Progenitor cell of endocrine pancreas (in vitro differentiated cells): ENCODE measurements at regions not wholly inside any gene's neighbourhood (a gene's known extent, or its start where the extent isn't known, plus 50 kb on each side); places are given as distances from the start of the nearest gene placed in this dataset.

ENCODE experiments used
- DNase-seq: peaks from one replicate; pipeline ENCODE4 v3.0.0; 2021; ENCODE audit warnings: low spot score; ENCODE audit not compliant: unreplicated experiment
- H3K27ac Mint-ChIP-seq: 2 replicates; pipeline ENCODE4 v1.8.0; 2021; ENCODE audit warnings: mild to moderate bottlenecking, moderate library complexity, mixed read lengths
- H3K27me3 Mint-ChIP-seq: 2 replicates; pipeline ENCODE4 v1.8.0; 2021; ENCODE audit warnings: mixed read lengths
- H3K36me3 Mint-ChIP-seq: 2 replicates; pipeline ENCODE4 v1.8.0; 2022; ENCODE audit warnings: mixed read lengths; ENCODE audit not compliant: insufficient read depth
- H3K4me1 Mint-ChIP-seq: 2 replicates; pipeline ENCODE4 v1.8.0; 2021; ENCODE audit warnings: low read depth, mixed read lengths
- H3K4me3 Mint-ChIP-seq: 2 replicates; pipeline ENCODE4 v1.8.0; 2021; ENCODE audit warnings: low read depth, mild to moderate bottlenecking, moderate library complexity, mixed read lengths
- H3K9me3 Mint-ChIP-seq: 2 replicates; pipeline ENCODE4 v1.8.0; 2021; ENCODE audit warnings: low read depth, mixed read lengths
- CTCF ChIP-seq: fragments of 200-600 bp; sonication (generic); IDR thresholded peaks from one replicate; pipeline ENCODE4 v1.5.0; 2021; ENCODE audit warnings: antibody characterized with exemption, mild to moderate bottlenecking; ENCODE audit not compliant: unreplicated experiment

DNA sequence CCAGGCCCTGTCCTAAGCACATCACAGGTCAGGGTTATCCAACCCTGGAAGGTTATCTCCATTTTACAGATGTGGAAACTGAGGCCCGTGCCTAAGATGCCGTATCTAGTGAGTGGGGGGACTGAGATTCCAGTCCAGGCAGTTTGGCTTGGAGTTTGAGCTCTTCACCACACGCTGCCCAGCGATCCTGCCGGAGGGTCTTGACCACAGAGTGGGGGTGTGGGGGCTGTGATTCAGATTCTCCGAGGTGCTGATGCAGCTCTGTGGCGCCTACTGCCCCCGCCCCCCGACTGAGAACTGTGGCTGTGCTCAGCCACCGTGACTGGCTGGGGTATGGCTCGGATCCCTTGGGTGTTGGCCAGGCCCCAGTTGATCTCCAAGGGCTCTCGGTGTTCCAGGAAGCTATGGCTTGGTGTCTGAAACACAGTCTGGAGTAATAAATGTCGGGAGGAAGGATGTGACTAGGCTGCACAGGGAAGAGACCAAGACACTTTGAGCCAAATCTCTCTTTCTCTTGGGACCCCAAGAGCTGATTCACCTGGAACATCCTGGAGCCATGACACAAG is 60.6 kb upstream of the RASD2 start:
- no peak overlapping the region for H3K4me3 Mint-ChIP-seq
- H3K27ac Mint-ChIP-seq, result no peak overlapping the region
- no peak for DNase-seq
- H3K27me3 Mint-ChIP-seq, result peaks cover 27% of the 10 kb centered on the region
- no peaks in the 10 kb centered on the region for H3K36me3 Mint-ChIP-seq
- TF ChIP-seq CTCF, result no peak
- H3K9me3 Mint-ChIP-seq, result no peaks in the 10 kb centered on the region
- no peaks in the 10 kb centered on the region for H3K4me1 Mint-ChIP-seq

DNA sequence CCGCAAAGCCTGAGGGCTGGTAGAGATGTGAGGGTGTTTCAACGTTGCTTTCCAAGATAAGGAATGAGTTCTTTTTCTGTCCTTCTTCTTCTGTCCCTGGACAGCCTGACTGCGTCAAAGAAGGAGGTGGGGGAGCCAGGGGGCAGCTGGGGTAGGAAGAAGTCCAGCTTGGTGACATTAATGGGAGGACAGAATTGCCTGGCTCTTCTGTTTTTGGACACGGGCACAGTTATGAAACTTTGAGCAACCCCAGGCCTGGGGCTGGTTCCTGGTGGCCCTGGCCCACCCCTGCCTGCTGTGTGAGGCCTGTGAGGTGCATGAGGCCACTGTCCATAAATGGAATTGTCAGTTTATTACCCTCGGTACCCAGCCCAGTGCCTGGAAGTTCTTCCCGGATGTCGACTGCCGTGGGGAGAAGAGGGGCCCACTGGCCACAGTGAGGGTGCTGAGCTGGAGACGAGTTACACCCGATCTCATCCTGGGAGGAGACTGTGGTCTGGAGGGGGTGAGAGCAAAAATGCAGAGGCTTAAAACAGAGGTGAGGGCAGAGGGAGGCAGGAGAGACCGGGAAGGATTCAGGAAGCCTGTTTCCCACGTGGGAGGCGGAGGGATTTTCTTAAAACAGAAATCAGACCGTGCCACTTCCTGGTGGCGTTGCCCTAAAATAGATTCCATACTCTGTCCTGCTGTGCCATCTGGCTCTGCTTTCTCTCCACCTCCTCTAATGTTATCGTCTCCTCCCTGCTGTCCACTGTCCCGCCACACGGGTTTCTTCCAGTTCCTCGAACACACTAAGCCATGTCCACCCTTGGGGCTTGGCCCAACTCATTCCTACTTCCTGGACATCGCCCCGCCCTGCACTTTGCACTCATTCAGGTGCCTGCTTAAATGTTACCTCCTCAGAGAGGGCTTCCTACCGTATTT is 59.7 kb upstream of the RASD2 start:
- no peak overlapping the region for H3K4me3 Mint-ChIP-seq
- H3K9me3 Mint-ChIP-seq, result no peaks in the 10 kb centered on the region
- no peak for TF ChIP-seq CTCF
- DNase-seq, result no peak
- no peak overlapping the region for H3K27ac Mint-ChIP-seq
- H3K27me3 Mint-ChIP-seq, result peaks cover 35% of the 10 kb centered on the region
- H3K36me3 Mint-ChIP-seq, result no peaks in the 10 kb centered on the region
- H3K4me1 Mint-ChIP-seq, result no peaks in the 10 kb centered on the region

DNA sequence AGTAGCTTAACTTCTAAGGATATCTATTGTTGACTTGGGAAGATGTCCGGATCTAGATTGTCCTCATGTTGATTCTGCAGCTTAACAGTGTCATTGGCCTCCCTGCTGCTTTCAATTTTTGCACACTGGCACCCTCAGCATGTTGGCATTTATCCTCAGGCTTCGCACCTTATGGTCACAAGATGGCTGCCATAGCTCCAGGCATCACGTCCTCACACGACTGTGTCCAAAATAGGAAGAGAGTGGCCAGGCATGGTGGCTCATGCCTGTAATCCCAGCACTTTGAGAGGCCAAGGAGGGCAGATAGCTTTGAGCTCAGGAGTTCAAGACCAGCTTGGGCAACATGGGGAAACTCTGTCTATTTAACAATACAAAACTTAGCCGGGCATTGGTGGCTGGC is 58.3 kb upstream of the RASD2 start:
- no peaks in the 10 kb centered on the region for H3K9me3 Mint-ChIP-seq
- peaks cover 42% of the 10 kb centered on the region for H3K27me3 Mint-ChIP-seq
- no peaks in the 10 kb centered on the region for H3K4me1 Mint-ChIP-seq
- H3K36me3 Mint-ChIP-seq, result no peaks in the 10 kb centered on the region
- no peak for TF ChIP-seq CTCF
- H3K27ac Mint-ChIP-seq, result no peak overlapping the region
- no peak overlapping the region for H3K4me3 Mint-ChIP-seq
- no peak for DNase-seq

GRCh38 chr22:35482974-35483373 is 57.7 kb upstream of the RASD2 start:
- DNase-seq, result no peak
- no peaks in the 10 kb centered on the region for H3K9me3 Mint-ChIP-seq
- no peak for TF ChIP-seq CTCF
- H3K27me3 Mint-ChIP-seq, result peaks cover 45% of the 10 kb centered on the region
- no peak overlapping the region for H3K27ac Mint-ChIP-seq
- H3K4me1 Mint-ChIP-seq, result no peaks in the 10 kb centered on the region
- no peaks in the 10 kb centered on the region for H3K36me3 Mint-ChIP-seq
- H3K4me3 Mint-ChIP-seq, result no peak overlapping the region

- Mint-ChIP-seq H3K27ac (no peak overlapping the region), H3K36me3 (no peaks in the 10 kb centered on the region), H3K4me3 (no peak overlapping the region), H3K27me3 (peaks cover 46% of the 10 kb centered on the region), H3K4me1 (no peaks in the 10 kb centered on the region), H3K9me3 (no peaks in the 10 kb centered on the region)
- no peak for DNase-seq
- TF ChIP-seq CTCF, result no peak
These were observed 56.9 kb upstream of the RASD2 start for GRCh38 chr22:35483730-35484129.
